Stimulated activated memory B cell treated with anti-CD40 and anti-IgM and Interleukin-4, amounts not matched to agents 10 μg/mL and 1 μg/mL and 100 μg/mL, for 72 hours (primary cell): ENCODE measurements at regions not wholly inside any gene's neighbourhood (a gene's known extent, or its start where the extent isn't known, plus 50 kb on each side); places are given as distances from the start of the nearest gene placed in this dataset.

Experiments
- ATAC-seq: fragments of 150-1000 bp; cut with Tn5 transposase; 2 replicates; pipeline ENCODE4 v1.10.0; 2021
- H3K27ac Mint-ChIP-seq: one replicate; pipeline ENCODE4 v1.8.0; 2022; ENCODE audit warnings: mild to moderate bottlenecking, mixed read lengths
- H3K27me3 Mint-ChIP-seq: one replicate; pipeline ENCODE4 v1.8.0; 2022; ENCODE audit warnings: mixed read lengths
- H3K36me3 Mint-ChIP-seq: one replicate; pipeline ENCODE4 v1.8.0; 2022; ENCODE audit warnings: mixed read lengths
- H3K4me1 Mint-ChIP-seq: one replicate; pipeline ENCODE4 v1.8.0; 2022; ENCODE audit warnings: mixed read lengths
- H3K4me3 Mint-ChIP-seq: one replicate; pipeline ENCODE4 v1.8.0; 2022; ENCODE audit warnings: mild to moderate bottlenecking, moderate library complexity, mixed read lengths
- H3K9me3 Mint-ChIP-seq: one replicate; pipeline ENCODE4 v1.8.0; 2022; ENCODE audit warnings: mixed read lengths

- H3K27me3 Mint-ChIP-seq = no peaks in the 10 kb centered on the region
- H3K4me3 Mint-ChIP-seq = no peak overlapping the region
- ATAC-seq = no peak
- no peak overlapping the region for H3K27ac Mint-ChIP-seq
- no peaks in the 10 kb centered on the region for H3K9me3 Mint-ChIP-seq
- no peaks in the 10 kb centered on the region for H3K36me3 Mint-ChIP-seq
- H3K4me1 Mint-ChIP-seq = peaks cover 33% of the 10 kb centered on the region
Observed at GRCh38 chr18:79579807-79580497, 99.7 kb upstream of the CTDP1 start.

DNA sequence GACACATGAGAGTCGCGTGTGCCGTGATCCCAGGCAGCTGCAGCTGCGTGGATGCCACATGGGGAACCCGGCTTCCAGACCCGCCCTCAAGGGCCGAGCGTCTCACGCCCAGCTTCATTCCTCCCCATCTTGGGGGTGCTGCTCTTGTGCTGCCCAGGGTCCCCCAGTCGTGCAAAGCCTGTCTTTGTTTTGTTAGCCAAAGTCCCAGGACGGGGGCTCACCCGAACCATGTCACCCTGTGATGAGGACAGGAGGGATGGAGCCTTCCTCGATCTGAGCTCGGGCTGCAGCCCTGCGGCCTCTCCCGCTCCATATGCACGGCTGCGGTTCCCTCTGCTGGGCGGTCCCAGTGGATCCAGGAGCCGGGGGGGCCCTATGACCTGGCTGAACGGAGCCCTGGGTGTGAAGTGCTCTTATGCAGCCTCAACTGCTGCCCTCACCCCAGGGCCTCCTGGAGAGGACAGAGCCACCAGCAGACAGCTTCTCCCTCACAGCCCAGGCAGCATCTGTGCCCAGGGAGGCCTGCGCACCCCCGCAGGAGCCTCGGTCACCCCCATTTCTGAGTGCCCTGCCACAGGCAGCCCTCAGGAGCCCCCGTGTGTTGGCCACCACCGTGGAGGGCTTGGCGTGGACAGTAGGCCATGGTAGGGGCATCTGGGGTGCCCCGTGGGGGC, 99.0 kb upstream of the CTDP1 start:
- Mint-ChIP-seq H3K27me3 (no peaks in the 10 kb centered on the region), H3K4me3 (no peak overlapping the region), H3K9me3 (no peaks in the 10 kb centered on the region), H3K4me1 (peaks cover 28% of the 10 kb centered on the region), H3K36me3 (no peaks in the 10 kb centered on the region), H3K27ac (no peak overlapping the region)
- no peak for ATAC-seq

DNA sequence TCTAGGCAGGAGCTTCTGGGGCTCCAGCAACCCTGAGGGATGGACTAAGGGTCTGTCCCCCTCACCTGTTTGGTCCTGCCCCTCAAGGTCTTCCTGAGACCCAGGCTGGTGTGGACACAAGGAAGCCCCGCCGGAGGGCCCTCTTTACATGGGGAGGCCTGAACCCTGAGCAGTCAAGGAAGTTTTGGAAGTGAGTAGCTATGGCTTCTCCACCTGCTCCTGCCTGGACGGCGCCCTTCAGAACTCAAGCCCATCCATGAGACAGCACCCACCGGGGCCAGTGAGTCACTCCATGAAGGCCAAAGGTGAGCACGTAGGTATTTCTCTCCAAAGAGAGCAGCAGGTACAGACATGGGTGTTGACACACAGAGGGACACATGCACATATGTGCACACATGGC, 98.2 kb upstream of the CTDP1 start:
- Mint-ChIP-seq H3K36me3 (no peaks in the 10 kb centered on the region), H3K9me3 (no peaks in the 10 kb centered on the region), H3K27ac (no peak overlapping the region), H3K27me3 (peaks cover 7% of the 10 kb centered on the region), H3K4me1 (peaks cover 21% of the 10 kb centered on the region), H3K4me3 (no peak overlapping the region)
- ATAC-seq = no peak

- no peak for ATAC-seq
- Mint-ChIP-seq H3K4me1 (peaks cover 21% of the 10 kb centered on the region), H3K27ac (no peak overlapping the region), H3K9me3 (no peaks in the 10 kb centered on the region), H3K4me3 (no peak overlapping the region), H3K27me3 (peaks cover 9% of the 10 kb centered on the region), H3K36me3 (no peaks in the 10 kb centered on the region)
Observed at GRCh38 chr18:79581911-79582310, 97.7 kb upstream of the CTDP1 start.

- Mint-ChIP-seq H3K4me1 (peaks cover 17% of the 10 kb centered on the region), H3K27me3 (peaks cover 9% of the 10 kb centered on the region), H3K36me3 (no peaks in the 10 kb centered on the region), H3K9me3 (no peaks in the 10 kb centered on the region), H3K27ac (no peak overlapping the region), H3K4me3 (no peak overlapping the region)
- no peak for ATAC-seq
Observed at GRCh38 chr18:79582978-79583377, 96.6 kb upstream of the CTDP1 start.

- Mint-ChIP-seq H3K4me3 (no peak overlapping the region), H3K9me3 (no peaks in the 10 kb centered on the region), H3K27me3 (peaks cover 9% of the 10 kb centered on the region), H3K36me3 (no peaks in the 10 kb centered on the region), H3K27ac (no peak overlapping the region), H3K4me1 (peaks cover 12% of the 10 kb centered on the region)
- ATAC-seq = no peak
Observed at GRCh38 chr18:79583426-79583825, 96.2 kb upstream of the CTDP1 start.

DNA sequence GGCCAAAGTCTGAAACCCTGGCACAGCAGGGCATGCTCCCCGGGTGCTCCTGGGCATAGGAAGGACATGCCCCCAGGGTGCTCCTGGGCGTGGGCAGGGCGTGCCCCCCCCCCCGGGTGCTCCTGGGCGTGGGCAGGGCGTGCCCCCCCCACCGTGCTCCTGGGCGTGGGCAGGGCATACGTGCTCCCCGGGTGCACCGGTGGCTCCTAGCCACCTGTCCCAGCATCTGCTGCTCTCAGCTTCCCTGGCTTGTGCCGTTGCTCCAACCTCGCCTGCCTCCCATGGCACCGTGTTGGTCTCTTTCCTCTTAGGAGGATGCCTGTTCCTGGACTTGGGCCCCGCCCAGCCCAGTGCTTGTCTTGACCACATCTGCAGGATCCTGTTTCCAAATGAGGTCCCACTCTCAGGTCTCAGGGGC, 95.6 kb upstream of the CTDP1 start:
- H3K27me3 Mint-ChIP-seq = peaks cover 9% of the 10 kb centered on the region
- peak; percentile 61 for ATAC-seq
- H3K27ac Mint-ChIP-seq = no peak overlapping the region
- H3K36me3 Mint-ChIP-seq = no peaks in the 10 kb centered on the region
- H3K4me3 Mint-ChIP-seq = no peak overlapping the region
- H3K9me3 Mint-ChIP-seq = no peaks in the 10 kb centered on the region
- peaks cover 12% of the 10 kb centered on the region for H3K4me1 Mint-ChIP-seq

GRCh38 chr18:79584491-79585394, 94.9 kb upstream of the CTDP1 start:
- peaks cover 9% of the 10 kb centered on the region for H3K27me3 Mint-ChIP-seq
- peaks cover 12% of the 10 kb centered on the region for H3K4me1 Mint-ChIP-seq
- no peak for ATAC-seq
- no peaks in the 10 kb centered on the region for H3K9me3 Mint-ChIP-seq
- no peak overlapping the region for H3K4me3 Mint-ChIP-seq
- H3K36me3 Mint-ChIP-seq = no peaks in the 10 kb centered on the region
- H3K27ac Mint-ChIP-seq = no peak overlapping the region

GRCh38 chr18:79585395-79586370, 93.9 kb upstream of the CTDP1 start:
- no peaks in the 10 kb centered on the region for H3K9me3 Mint-ChIP-seq
- peaks cover 9% of the 10 kb centered on the region for H3K27me3 Mint-ChIP-seq
- H3K4me3 Mint-ChIP-seq = no peak overlapping the region
- no peak overlapping the region for H3K27ac Mint-ChIP-seq
- peak; percentile 51 for ATAC-seq
- peaks cover 12% of the 10 kb centered on the region for H3K4me1 Mint-ChIP-seq
- no peaks in the 10 kb centered on the region for H3K36me3 Mint-ChIP-seq

DNA sequence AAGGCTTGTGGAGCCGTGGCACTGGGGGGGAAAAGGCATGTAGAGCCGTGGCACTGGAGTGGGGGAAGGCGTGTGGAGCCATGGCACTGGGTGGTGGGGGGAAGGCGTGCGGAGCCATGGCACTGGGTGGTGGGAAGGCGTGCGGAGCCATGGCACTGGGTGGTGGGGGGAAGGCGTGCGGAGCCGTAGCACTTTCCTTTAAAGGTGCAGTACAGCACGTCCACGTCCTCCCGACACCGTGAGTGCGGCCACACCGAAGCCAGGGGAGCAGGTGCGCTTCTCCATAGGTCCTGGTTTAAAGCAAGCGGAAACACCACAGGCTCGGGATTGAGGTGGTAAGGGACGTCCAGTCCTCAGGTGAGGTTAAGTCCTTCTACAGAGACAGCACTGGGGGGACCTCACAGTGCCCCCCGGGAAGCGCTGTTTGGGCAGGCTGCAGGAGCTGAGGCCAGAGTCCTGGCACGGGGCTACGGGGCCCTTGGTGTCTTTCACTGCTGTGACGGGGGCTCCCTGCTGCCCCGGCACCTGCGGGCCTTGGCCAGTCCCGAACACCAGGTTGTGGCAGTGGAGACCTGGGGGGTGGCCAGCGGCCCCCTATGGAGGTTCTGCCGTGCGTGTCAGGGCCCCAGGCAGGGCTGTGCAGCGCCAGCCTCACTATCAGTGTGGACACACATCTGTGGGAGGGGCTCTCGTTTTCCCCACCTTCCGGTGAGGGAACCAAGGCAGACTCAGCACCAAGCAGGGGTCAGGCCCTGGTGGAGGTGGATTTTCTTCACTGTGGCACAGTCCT, 93.0 kb upstream of the CTDP1 start:
- no peak overlapping the region for H3K4me3 Mint-ChIP-seq
- no peak overlapping the region for H3K27ac Mint-ChIP-seq
- peaks cover 12% of the 10 kb centered on the region for H3K4me1 Mint-ChIP-seq
- no peaks in the 10 kb centered on the region for H3K36me3 Mint-ChIP-seq
- ATAC-seq = no peak
- H3K27me3 Mint-ChIP-seq = peaks cover 9% of the 10 kb centered on the region
- H3K9me3 Mint-ChIP-seq = peaks cover under 1% of the 10 kb centered on the region

DNA sequence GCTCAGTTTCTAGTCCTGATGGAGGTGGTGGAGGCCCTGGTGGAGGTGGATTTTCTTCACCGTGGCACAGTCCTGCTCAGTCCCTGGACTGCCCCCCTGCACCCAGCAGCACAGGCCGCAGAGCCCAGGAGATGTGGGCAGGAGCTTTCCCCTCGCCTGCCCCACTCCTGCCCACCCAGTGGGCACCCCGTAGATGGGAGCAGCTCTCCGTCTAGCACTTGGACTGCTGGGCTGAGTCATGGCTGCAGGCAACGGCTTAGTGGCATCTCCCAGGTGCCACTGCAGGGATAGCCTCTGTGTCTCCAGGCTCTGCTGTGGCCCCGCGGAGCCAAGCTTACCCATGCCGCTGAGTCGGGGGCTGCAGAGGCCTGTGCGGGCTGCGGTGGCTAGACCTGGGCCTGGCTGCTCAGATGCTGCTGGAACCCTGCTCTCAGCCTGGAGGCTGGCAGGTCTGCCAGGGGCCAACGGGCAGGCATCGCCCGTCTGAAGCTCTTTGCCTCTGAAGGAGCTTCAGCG, 92.3 kb upstream of the CTDP1 start:
- no peak overlapping the region for H3K4me3 Mint-ChIP-seq
- peaks cover 6% of the 10 kb centered on the region for H3K9me3 Mint-ChIP-seq
- H3K27ac Mint-ChIP-seq = no peak overlapping the region
- H3K36me3 Mint-ChIP-seq = peaks cover under 1% of the 10 kb centered on the region
- no peak for ATAC-seq
- peaks cover 12% of the 10 kb centered on the region for H3K4me1 Mint-ChIP-seq
- H3K27me3 Mint-ChIP-seq = peaks cover 9% of the 10 kb centered on the region

DNA sequence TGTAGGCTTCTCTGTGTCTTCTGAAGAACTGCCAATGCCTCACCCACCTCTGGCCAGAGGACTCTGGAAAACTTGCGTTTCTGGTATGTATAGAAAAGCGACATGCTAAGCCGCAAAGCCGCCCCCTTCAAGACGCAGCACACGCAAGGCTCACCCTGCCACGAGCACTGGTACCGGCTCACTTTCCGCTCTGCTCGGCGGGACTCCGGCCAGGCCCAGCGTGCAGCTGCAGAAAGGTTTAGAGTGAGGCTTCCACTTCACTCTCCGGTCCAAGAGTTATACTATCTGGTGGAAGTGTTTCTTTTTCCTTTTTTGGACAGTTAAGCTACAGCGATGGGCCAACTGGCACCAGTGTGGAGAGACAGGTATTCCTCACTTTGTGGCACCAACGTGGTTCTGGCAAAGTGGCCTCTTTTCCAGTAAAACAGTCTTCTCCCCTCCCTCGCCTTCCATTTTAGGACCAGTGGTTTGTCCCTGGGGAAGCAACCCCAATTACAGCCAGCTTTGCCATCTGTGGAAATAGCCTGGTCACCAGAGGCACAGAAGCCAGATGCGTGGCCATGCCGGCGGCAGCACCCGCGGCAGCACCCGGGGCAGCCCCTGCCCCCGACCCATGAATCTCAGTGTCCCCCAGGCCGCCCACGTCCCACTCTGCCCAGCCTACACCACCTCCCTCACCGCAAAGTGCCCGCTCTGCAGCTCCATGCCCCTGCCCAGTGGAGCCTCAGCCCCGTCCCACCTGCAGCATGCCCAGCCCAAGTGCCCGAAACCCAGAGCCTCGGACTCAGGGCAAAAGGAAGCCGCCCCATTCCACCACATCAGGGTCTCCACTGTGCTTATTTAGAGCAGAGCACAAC, 91.6 kb upstream of the CTDP1 start:
- no peak for ATAC-seq
- H3K4me1 Mint-ChIP-seq = peaks cover 12% of the 10 kb centered on the region

More for the DNA sequence above, 91.6 kb upstream of the CTDP1 start:
- H3K36me3 Mint-ChIP-seq = peaks cover 7% of the 10 kb centered on the region
- peaks cover 9% of the 10 kb centered on the region for H3K27me3 Mint-ChIP-seq
- H3K9me3 Mint-ChIP-seq = peaks cover 12% of the 10 kb centered on the region
- no peak overlapping the region for H3K27ac Mint-ChIP-seq
- H3K4me3 Mint-ChIP-seq = no peak overlapping the region
